IPS-20b (cell line): ENCODE measurements at regions not wholly inside any gene's neighbourhood (a gene's known extent, or its start where the extent isn't known, plus 50 kb on each side); places are given as distances from the start of the nearest gene placed in this dataset.
"Not testable (repeated sequence)": the region's sequence is repeated elsewhere in the genome, so short reads cannot be mapped to it uniquely, and the experiment has no call there.

Experiments
- H3K27ac ChIP-seq: one replicate; pipeline ENCODE4 v1.5.1; 2013; ENCODE audit warnings: low read length
- H3K27me3 ChIP-seq: 2 replicates; pipeline ENCODE4 v1.6.1; 2013; ENCODE audit warnings: mild to moderate bottlenecking, low read length, inconsistent platforms; ENCODE audit not compliant: insufficient read depth
- H3K36me3 ChIP-seq: 2 replicates; pipeline ENCODE4 v1.6.1; 2013; ENCODE audit warnings: low read depth, mild to moderate bottlenecking, inconsistent platforms, low read length, moderate library complexity; ENCODE audit not compliant: insufficient read depth
- H3K4me1 ChIP-seq: 2 replicates; pipeline ENCODE4 v1.6.1; 2013; ENCODE audit warnings: mild to moderate bottlenecking, control low read depth, inconsistent platforms, low read length, moderate library complexity; ENCODE audit not compliant: insufficient read depth
- H3K4me3 ChIP-seq: 2 replicates; pipeline ENCODE4 v1.5.1; 2013; ENCODE audit warnings: mild to moderate bottlenecking, low read length, inconsistent platforms
- H3K9ac ChIP-seq: 2 replicates; pipeline ENCODE4 v1.6.1; 2013; ENCODE audit warnings: low read depth, mild to moderate bottlenecking, inconsistent platforms, low read length, moderate library complexity
- H3K9me3 ChIP-seq: 2 replicates; pipeline ENCODE4 v1.6.1; 2013; ENCODE audit warnings: mild to moderate bottlenecking, low read depth, low read length, inconsistent platforms; ENCODE audit not compliant: insufficient read depth

DNA sequence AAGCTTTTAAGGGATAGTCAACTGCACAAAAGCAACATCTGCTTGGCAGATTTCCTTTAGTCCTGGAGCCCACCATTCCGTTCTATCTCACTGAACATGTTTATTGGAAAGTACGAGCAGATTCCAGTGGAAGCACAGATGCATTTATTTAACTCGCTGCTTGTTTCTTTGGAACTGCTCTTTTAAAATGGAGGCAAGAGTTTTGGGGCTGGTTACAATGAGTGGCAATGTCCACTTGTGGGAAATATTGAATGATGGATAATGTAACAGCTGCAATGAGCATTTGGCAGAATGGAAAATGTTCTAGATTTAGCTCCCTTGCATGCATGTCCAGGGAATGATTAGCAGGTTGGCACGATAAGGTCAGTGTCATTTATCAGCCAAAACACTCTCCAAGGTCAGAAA lies 163.0 kb downstream of the ATP23 start:
- no peak overlapping the region for H3K27ac ChIP-seq
- H3K36me3 ChIP-seq: no peaks in the 10 kb centered on the region
- H3K4me3 ChIP-seq: no peak overlapping the region
- H3K27me3 ChIP-seq: no peaks in the 10 kb centered on the region
- no peak overlapping the region for H3K9ac ChIP-seq
- H3K4me1 ChIP-seq: no peaks in the 10 kb centered on the region
- peaks cover 7% of the 10 kb centered on the region; the same call in 1 of the 2 replicates for H3K9me3 ChIP-seq

DNA sequence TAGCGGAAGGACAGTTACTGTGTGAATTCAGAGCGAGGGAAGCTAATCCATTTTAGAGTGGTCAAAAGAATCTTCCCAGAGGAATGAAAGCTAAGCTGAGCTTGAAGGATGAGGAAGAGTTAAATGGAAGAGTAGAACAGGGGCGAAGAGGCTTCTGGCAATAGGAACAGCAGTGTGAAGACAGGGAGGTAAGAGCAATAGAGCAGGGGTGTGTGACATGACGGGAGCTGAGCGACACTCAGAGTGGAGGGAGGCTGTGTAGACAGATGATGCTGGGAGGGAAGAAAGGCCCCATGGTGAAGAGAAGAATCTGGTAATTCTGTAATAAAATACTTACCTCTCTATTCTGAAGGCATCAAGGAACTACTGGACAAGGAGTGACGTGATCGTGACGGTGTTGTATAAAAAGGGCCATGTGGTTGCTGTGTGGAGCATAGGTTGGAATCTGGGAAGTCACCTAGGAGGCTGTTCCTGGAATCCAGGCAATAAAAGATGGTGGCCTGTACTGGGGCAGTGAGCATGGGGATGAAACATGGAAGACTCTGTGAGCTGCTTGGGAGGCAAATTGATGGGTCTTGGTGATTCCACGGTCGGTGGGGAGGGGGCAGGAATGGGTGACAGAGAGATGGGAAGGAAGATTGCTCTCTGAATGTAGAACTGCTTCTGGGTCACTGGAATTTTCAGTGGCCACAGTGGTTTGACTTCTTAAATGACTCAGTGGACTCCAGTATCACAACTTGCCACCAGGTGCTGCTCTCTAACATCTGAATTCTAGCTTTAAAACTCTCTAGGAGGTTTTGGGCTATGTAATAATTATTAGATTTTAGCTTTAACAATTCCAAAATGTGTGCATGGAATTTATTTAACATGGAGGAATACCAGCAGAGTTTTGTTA lies 164.1 kb downstream of the ATP23 start:
- Histone ChIP-seq H3K36me3 (no peaks in the 10 kb centered on the region), H3K9me3 (peaks cover 7% of the 10 kb centered on the region; the same call in 1 of the 2 replicates), H3K27me3 (no peaks in the 10 kb centered on the region), H3K27ac (no peak overlapping the region), H3K9ac (no peak overlapping the region), H3K4me1 (no peaks in the 10 kb centered on the region), H3K4me3 (no peak overlapping the region)

DNA sequence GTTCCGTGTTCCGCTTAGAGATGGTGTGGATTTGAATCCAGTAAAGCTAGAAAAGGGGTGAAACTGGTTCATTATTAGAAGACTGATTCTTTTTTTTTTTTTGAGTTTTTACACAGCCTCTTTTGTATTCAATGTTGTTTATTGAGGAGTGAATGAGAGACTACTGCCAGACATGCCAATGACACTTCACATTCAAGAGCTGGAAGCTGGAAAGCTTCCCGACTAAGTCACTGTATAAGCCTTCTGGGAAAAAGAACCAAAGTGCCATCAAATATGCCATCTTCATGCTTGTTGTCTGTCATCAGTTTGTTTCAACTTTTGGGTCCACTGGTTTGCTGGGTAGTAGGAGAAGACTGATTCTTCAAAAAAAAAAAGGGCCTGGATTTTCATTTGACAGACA lies 164.8 kb downstream of the ATP23 start:
- no peaks in the 10 kb centered on the region for H3K36me3 ChIP-seq
- no peaks in the 10 kb centered on the region for H3K27me3 ChIP-seq
- no peak overlapping the region for H3K4me3 ChIP-seq
- H3K27ac ChIP-seq: no peak overlapping the region
- peaks cover 7% of the 10 kb centered on the region; the same call in 1 of the 2 replicates for H3K9me3 ChIP-seq
- H3K4me1 ChIP-seq: no peaks in the 10 kb centered on the region
- H3K9ac ChIP-seq: no peak overlapping the region

DNA sequence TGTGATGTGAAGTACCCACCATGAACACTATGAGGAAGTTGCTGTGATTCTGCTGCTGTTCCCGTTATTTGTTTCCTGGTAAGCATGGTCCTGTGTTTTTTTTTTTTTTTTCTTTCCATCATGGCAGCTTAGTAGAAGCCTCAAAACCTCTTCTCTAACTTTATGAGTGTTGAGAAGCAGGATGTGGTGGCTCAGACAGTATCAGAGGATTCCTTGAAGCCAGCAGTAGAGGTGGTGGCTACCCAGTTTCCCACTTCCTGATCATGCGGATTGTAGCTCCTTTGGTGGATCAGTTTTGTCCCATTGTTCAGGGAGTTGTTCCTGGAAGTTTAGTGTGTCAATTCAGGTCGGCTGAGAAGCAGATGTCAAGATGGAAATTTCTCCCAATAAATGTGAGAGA lies 175.8 kb downstream of the ATP23 start:
- H3K36me3 ChIP-seq: no peaks in the 10 kb centered on the region
- H3K9ac ChIP-seq: no peak overlapping the region
- H3K27ac ChIP-seq: no peak overlapping the region
- H3K4me3 ChIP-seq: no peak overlapping the region
- H3K27me3 ChIP-seq: no peaks in the 10 kb centered on the region
- peaks cover 8% of the 10 kb centered on the region for H3K9me3 ChIP-seq
- no peaks in the 10 kb centered on the region for H3K4me1 ChIP-seq

DNA sequence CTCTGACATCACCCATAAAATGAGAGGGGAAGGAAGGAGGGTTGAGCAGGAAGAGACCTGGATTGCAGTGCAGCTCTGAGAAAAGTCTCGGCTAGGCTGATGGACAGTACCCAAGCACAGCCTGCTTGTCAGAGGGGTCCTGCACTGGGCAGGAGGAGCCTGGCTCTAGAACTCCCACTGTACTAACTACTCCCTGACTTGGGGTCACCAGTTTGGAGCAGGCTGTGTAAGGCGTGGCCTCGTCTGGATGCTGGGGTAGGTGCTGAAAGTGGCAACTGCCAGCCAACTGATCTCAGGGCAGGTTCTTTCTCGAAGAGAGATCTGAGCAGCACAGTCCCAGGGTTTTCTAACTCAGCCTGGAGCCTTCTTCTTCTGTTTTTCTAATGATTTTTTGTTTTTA lies 176.3 kb downstream of the ATP23 start:
- H3K36me3 ChIP-seq: no peaks in the 10 kb centered on the region
- no peak overlapping the region for H3K27ac ChIP-seq
- H3K4me1 ChIP-seq: no peaks in the 10 kb centered on the region
- no peaks in the 10 kb centered on the region for H3K27me3 ChIP-seq
- peaks cover 8% of the 10 kb centered on the region for H3K9me3 ChIP-seq
- no peak overlapping the region for H3K9ac ChIP-seq
- no peak overlapping the region for H3K4me3 ChIP-seq

DNA sequence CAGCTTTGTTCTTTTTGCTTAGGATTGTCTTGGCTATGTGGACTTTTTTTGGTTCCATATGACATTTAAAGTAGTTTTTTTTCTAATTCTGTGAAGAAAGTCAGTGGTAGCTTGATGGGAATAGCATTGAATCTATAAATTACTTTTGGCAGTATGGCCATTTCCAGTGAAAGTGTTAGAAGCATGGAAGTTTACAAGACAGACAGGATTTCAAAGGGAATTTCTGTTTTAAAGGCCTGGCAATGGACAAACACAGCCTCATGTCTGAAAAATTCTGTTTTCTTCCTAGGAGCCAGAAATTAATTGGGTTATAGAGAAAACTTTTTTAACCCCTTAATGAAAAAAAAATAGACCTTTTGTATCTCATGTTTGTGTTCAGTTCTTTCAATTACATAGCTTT lies 184.4 kb downstream of the ATP23 start:
- H3K36me3 ChIP-seq, H3K27ac ChIP-seq, H3K9ac ChIP-seq, H3K9me3 ChIP-seq, H3K4me3 ChIP-seq, H3K4me1 ChIP-seq, H3K27me3 ChIP-seq: not testable (repeated sequence)

DNA sequence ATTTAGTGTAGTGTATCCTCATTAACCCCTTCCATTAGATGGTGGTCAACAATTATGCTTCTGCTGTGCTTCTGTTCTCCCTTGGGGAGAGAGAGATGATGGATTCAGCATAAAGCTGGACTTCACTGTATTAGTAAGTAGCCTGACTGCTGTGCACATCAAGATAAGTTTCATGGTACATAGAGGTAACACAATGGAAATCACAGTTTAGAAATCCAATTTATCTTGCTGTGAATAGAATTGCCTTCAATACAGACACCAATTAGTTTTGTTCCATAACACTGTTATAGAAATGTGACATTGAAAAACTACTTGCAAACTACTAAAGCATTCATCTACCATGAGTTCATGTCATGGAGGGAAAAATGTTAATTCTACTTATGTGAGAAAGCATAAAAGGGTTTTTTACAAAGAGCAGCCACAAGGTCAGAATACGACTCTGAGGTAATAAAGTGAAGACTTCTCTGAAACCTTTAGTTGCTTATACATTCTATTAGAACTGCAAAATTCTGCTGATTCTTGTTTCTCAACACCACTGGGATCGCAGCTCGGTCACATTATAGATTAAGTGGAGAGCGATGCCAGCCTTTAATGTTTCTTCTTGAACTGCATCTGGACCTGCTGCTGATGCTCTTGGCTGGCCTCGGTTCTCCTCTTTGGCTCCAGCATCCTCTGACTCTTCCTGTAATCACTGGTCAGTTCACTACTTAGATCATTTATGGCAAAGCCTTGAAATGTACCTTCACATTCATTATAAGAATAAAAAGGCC lies 190.8 kb downstream of the ATP23 start:
- Histone ChIP-seq H3K36me3 (no peaks in the 10 kb centered on the region), H3K4me3 (no peak overlapping the region), H3K9ac (no peak overlapping the region), H3K27ac (no peak overlapping the region), H3K4me1 (no peaks in the 10 kb centered on the region), H3K27me3 (no peaks in the 10 kb centered on the region), H3K9me3 (no peaks in the 10 kb centered on the region)

DNA sequence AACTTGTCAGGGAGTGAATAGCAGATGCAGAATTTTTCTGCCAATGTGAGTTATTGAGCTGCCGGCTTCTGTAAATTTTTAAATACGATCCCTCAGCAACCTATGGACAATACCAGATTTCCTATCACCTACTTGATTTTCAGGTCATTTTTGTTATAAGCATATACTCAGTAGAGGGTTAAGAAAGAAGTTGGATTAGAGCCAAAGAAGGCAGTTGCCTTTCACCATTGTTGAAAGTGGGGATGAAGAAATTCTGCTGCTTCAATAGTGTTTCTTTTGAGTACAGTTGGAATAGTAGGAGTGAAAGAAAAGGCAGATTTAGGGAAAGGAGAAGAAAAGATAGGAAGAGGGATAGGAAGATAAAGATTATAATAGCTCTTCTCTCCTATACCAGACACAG lies 197.1 kb downstream of the ATP23 start:
- Histone ChIP-seq H3K4me1 (peaks cover 20% of the 10 kb centered on the region), H3K9ac (no peak overlapping the region), H3K27me3 (no peaks in the 10 kb centered on the region), H3K27ac (no peak overlapping the region), H3K4me3 (no peak overlapping the region), H3K36me3 (no peaks in the 10 kb centered on the region), H3K9me3 (no peaks in the 10 kb centered on the region)

DNA sequence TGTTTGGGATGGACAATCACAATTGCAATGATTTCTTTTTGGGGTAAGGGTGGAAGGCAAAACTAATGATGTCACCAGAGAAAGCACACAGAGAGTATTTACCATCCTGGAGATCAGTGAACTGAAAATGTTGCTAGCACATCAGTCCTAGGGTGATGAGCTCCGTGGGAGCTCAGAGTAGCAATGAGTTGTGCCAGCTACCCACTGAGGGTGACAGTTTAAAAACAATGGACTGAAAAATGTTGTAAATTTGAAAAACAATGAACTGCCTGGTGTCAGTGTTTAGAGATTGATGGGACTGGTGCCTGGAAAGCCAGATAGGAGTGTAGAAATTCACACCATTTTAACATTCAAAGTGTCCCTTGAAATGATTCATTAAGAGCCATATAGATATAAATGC lies 198.5 kb downstream of the ATP23 start:
- Histone ChIP-seq H3K9ac (no peak overlapping the region), H3K27ac (no peak overlapping the region), H3K9me3 (peaks cover 1% of the 10 kb centered on the region), H3K4me3 (peak overlapping the region; percentile 42; the same call in 1 of the 2 replicates), H3K4me1 (peaks cover 20% of the 10 kb centered on the region), H3K27me3 (no peaks in the 10 kb centered on the region), H3K36me3 (no peaks in the 10 kb centered on the region)

DNA sequence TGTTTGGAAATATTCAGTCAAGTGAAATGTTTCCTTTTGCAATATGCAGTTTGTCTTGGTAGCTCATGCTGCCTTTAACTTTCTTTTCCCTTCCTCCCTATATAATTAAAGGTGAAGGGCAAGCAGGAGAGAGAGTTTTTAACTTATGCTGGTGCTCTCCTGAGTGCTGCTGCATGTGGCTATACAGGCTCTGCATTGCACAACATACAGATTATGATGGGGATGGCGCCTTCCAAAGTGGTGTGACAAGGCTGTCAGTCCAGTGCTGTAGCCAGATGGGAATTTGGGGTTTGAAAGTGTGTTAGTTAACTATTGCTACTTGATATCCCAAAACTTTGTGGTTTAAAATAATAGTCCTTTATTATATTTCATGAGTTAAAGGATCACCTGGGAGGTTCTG lies 199.0 kb downstream of the ATP23 start:
- Histone ChIP-seq H3K4me3 (peak overlapping the region; percentile 20; the same call in 1 of the 2 replicates), H3K36me3 (no peaks in the 10 kb centered on the region), H3K9me3 (peaks cover 5% of the 10 kb centered on the region), H3K27ac (no peak overlapping the region), H3K4me1 (peaks cover 20% of the 10 kb centered on the region), H3K27me3 (no peaks in the 10 kb centered on the region), H3K9ac (no peak overlapping the region)

DNA sequence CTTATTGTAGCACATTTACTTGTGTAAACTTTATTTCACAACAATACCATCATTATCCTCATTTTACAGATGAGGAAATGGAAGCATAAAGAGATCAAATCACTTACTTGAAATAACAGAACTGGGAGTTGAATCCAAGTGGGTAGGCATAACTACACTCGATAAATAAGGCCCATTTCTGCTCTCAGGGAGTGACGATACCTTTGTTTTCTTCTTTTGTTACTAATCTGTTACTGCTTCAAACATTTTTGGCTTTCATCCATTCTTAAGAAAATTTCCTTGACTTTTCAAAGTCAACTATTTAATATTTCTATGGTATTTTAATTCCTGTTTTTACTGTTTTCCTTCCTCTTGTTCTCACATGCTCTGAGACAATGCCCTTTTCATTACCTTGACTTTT lies 201.6 kb downstream of the ATP23 start:
- Histone ChIP-seq H3K4me1 (peaks cover 20% of the 10 kb centered on the region), H3K27me3 (no peaks in the 10 kb centered on the region), H3K4me3 (no peak overlapping the region), H3K9me3 (peaks cover 5% of the 10 kb centered on the region), H3K27ac (no peak overlapping the region), H3K36me3 (no peaks in the 10 kb centered on the region), H3K9ac (no peak overlapping the region)

DNA sequence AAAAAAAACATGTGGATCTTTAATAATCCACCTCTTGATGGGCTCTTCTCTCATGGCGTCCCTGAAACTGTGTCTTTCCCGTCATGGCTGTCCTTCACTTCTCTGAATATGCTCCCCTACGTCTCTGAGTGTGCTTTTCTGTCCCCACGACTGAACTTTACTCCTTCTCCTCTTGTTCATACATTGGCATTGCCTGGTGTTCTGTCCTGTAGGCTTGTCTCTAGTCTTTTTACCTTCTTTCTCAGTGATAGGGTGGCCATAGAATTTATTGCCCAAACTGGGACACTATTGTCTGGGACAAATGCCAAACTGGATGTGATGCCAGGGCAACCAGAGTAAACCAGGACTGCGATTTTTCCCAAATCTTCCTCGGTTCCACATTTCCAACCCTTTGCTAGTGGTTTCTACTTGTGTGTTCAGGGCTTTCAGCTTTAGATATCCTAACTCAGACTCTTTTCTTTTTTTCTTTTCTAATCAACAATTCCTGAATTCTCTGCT lies 202.2 kb downstream of the ATP23 start:
- H3K9me3 ChIP-seq: peaks cover 5% of the 10 kb centered on the region
- H3K27me3 ChIP-seq: no peaks in the 10 kb centered on the region
- H3K9ac ChIP-seq: no peak overlapping the region
- no peak overlapping the region for H3K4me3 ChIP-seq
- H3K27ac ChIP-seq: no peak overlapping the region
- H3K36me3 ChIP-seq: no peaks in the 10 kb centered on the region
- H3K4me1 ChIP-seq: peaks cover 16% of the 10 kb centered on the region
